ENCODE measurements at regions not wholly inside any gene's neighbourhood (a gene's known extent, or its start where the extent isn't known, plus 50 kb on each side); places are given as distances from the start of the nearest gene placed in this dataset.

DNA sequence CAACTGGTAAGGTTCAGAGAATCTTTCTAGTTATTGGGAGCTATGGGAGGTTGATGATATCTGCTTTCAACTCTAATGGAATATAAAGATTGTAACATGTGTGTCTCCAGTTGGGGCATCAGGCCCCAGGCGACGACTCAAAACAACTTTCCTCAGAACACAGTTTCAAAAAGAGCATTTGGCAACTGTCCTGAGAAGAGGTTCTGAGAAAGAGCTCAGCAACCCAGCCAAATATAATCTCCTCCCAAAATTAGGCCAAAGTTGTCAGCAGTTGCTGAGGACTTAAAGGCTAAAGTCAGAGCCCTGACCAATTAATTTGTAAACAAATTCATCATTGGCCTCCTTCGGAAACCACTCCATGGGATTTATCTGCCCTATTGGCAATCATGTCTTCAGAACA lies 251.1 kb upstream of the NFE2L3 start:
- Histone ChIP-seq H3K27ac (no peak overlapping the region), H3K4me1 (no peaks in the 10 kb centered on the region), H3K9me3 (no peaks in the 10 kb centered on the region), H3K4me2 (no peak overlapping the region), H3K4me3 (no peak overlapping the region)
- 70% methylated on average over 3 of the region's 3 CpGs for WGBS (ENCODE audit: missing lambda C conversion rate)
- CTCF ChIA-PET, result interaction anchor here (1.2 kb wide), 1 partner anchor 8 kb away, joined by 5 read pairs; no protein-coding TSS in a partner anchor
- POLR2A ChIA-PET, result no interaction called here
- TF ChIP-seq NFE2L2 (conservative IDR thresholded peaks at IDR 0.05; ENCODE audit: low read length), result no peak
- TF ChIP-seq GATA3 (IDR thresholded peaks at IDR 0.05; ENCODE audit: borderline replicate concordance), result no peak
- TF ChIP-seq BCL3 (IDR thresholded peaks at IDR 0.05), result no peak
- no peak for TF ChIP-seq KDM5A (IDR thresholded peaks at IDR 0.05)
- no peak for TF ChIP-seq TFCP2L1 (CRISPR knock-in tag; IDR thresholded peaks at IDR 0.05)
- TF ChIP-seq HOXA7 (CRISPR knock-in tag; IDR thresholded peaks at IDR 0.05), result no peak
- TF ChIP-seq KDM1A (IDR thresholded peaks at IDR 0.05; ENCODE audit: low read depth), result no peak
- no peak for TF ChIP-seq EHF (CRISPR knock-in tag; IDR thresholded peaks at IDR 0.05)
- TF ChIP-seq FOSL2 (IDR thresholded peaks at IDR 0.05), result no peak
- TF ChIP-seq FOSL2 (CRISPR knock-in tag; IDR thresholded peaks at IDR 0.05), result no peak
- TF ChIP-seq HOXB13 (CRISPR knock-in tag; IDR thresholded peaks at IDR 0.05; ENCODE audit: low read depth), result no peak
- TF ChIP-seq TP53 (CRISPR knock-in tag; IDR thresholded peaks at IDR 0.05), result no peak
- no peak for TF ChIP-seq CHD2 (IDR thresholded peaks at IDR 0.05; ENCODE audit: low read length, partially characterized antibody)
- no peak for TF ChIP-seq BHLHE40 (IDR thresholded peaks at IDR 0.05; ENCODE audit: low read depth, low read length)
- TF ChIP-seq CHD4 (IDR thresholded peaks at IDR 0.05; ENCODE audit: borderline replicate concordance), result no peak
- no peak for TF ChIP-seq FOXS1 (CRISPR knock-in tag; IDR thresholded peaks at IDR 0.05)
- no peak for TF ChIP-seq MYC (IDR thresholded peaks at IDR 0.05; ENCODE audit: borderline replicate concordance, low read length)
- TF ChIP-seq ZSCAN20 (CRISPR knock-in tag; IDR thresholded peaks at IDR 0.05), result no peak
- no peak for TF ChIP-seq CTCF (IDR thresholded peaks at IDR 0.05)
- TF ChIP-seq MAZ (IDR thresholded peaks at IDR 0.05; ENCODE audit: borderline replicate concordance, low read depth, low read length), result no peak
- no peak for ATAC-seq
- FAIRE-seq, result no peak
- DNase-seq (ENCODE audit: low read depth in 1 of 2, low spot score in 1 of 2), result no peak

DNA sequence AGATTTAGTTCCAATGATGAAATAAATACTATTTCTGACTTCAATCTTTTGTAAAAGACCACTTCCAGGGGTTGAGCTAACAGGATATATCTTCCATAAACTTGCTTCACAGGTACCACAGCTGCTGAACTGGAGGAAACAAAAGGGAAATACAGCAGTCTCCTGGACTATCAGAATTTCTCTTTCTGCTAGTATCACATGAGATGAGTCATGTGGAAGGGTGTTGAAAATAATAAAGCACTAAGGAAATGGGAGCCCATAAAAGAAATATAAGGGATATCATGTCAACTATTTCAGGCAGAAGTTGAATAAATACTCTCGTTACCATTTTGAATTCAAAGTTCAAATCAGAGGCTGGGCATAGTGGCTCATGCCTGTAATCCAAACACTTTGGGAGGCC lies 250.3 kb upstream of the NFE2L3 start:
- 33% methylated on average over 1 of the region's 1 CpG for WGBS (ENCODE audit: missing lambda C conversion rate)
- TF ChIP-seq MAX (IDR thresholded peaks at IDR 0.05), result no peak
- no peak for TF ChIP-seq HDAC2 (IDR thresholded peaks at IDR 0.05)
- TF ChIP-seq RFX5 (IDR thresholded peaks at IDR 0.05), result no peak
- TF ChIP-seq ELK1 (IDR thresholded peaks at IDR 0.05; ENCODE audit: low read depth, low read length), result no peak
- TF ChIP-seq, protein P1, sequence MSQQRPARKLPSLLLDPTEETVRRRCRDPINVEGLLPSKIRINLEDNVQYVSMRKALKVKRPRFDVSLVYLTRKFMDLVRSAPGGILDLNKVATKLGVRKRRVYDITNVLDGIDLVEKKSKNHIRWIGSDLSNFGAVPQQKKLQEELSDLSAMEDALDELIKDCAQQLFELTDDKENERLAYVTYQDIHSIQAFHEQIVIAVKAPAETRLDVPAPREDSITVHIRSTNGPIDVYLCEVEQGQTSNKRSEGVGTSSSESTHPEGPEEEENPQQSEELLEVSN (IDR thresholded peaks at IDR 0.05; ENCODE audit: borderline replicate concordance, low read depth), result no peak
- TF ChIP-seq, protein P2, sequence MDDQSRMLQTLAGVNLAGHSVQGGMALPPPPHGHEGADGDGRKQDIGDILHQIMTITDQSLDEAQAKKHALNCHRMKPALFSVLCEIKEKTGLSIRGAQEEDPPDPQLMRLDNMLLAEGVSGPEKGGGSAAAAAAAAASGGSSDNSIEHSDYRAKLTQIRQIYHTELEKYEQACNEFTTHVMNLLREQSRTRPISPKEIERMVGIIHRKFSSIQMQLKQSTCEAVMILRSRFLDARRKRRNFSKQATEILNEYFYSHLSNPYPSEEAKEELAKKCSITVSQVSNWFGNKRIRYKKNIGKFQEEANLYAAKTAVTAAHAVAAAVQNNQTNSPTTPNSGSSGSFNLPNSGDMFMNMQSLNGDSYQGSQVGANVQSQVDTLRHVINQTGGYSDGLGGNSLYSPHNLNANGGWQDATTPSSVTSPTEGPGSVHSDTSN (IDR thresholded peaks at IDR 0.05), result no peak
- TF ChIP-seq RNF2 (IDR thresholded peaks at IDR 0.05; ENCODE audit: borderline replicate concordance, low read depth), result no peak
- TF ChIP-seq MAFK (IDR thresholded peaks at IDR 0.05; ENCODE audit: partially characterized antibody), result no peak
- no peak for TF ChIP-seq NPAS2 (CRISPR knock-in tag; IDR thresholded peaks at IDR 0.05; ENCODE audit: borderline replicate concordance)
- no peak for TF ChIP-seq JUNB (IDR thresholded peaks at IDR 0.05)
- TF ChIP-seq RCOR1 (IDR thresholded peaks at IDR 0.05; ENCODE audit: low read depth, low read length), result no peak
- TF ChIP-seq ZFP36 (IDR thresholded peaks at IDR 0.05; ENCODE audit: borderline replicate concordance, partially characterized antibody), result no peak
- TF ChIP-seq CTCF (IDR thresholded peaks at IDR 0.05), result no peak
- TF ChIP-seq PHF8 (IDR thresholded peaks at IDR 0.05; ENCODE audit: borderline replicate concordance, low read depth), result no peak
- no peak for TF ChIP-seq SMC3 (IDR thresholded peaks at IDR 0.05)

More for the DNA sequence above, 250.3 kb upstream of the NFE2L3 start:
- Histone ChIP-seq H3K9me3 (no peaks in the 10 kb centered on the region), H3K4me1 (no peaks in the 10 kb centered on the region), H3K27ac (no peak overlapping the region), H3K4me2 (no peak overlapping the region), H3K4me3 (no peak overlapping the region)
- ChIA-PET CTCF (interaction anchor here (1.2 kb wide), 1 partner anchor 9 kb away, joined by 5 read pairs; no protein-coding TSS in a partner anchor), POLR2A (no interaction called here)
- DNase-seq (ENCODE audit: low read depth in 1 of 2, low spot score in 1 of 2), result no peak
- ATAC-seq, result no peak
- FAIRE-seq, result no peak

Data from A549 (cell line).